ENCODE measurements at regions not wholly inside any gene's neighbourhood (a gene's known extent, or its start where the extent isn't known, plus 50 kb on each side); places are given as distances from the start of the nearest gene placed in this dataset.

GRCh38 chr6:78324213-78324612 is 543.1 kb upstream of the IRAK1BP1 start:
- Histone ChIP-seq H3K4me1 (no peaks in the 10 kb centered on the region), H3K9me3 (no peaks in the 10 kb centered on the region), H3K27ac (no peak overlapping the region), H3K36me3 (no peaks in the 10 kb centered on the region), H3K4me3 (no peak overlapping the region), H3K27me3 (no peaks in the 10 kb centered on the region)
- no peak for DNase-seq
- TF ChIP-seq CTCF (IDR thresholded peaks at IDR 0.05) = no peak
- intact Hi-C loops (cut with DNase I) = no loop called here
- WGBS, 2 donors = 64 to 67% methylated on average over 2 of the region's 2 CpGs
- ATAC-seq = no peak
- no peak for FAIRE-seq

DNA sequence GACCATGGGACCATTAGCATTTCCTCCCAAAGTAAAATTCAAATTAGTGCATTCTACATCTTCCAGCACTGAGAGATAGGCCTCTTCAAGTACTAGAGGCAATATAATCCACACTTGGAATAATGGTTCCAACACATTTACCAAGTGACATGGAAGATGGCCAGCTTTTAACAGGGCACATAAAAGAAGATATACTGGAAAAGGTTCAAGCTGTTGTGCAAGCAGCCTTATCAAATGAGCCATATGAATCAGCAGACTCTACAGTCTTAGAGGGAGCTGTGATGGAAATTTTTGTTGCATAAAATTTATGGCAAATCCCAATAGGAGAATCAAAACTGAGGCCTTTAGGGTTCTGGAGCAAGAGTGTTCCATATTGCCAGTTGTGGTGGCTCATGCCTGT is 526.6 kb upstream of the IRAK1BP1 start:
- FAIRE-seq (no peak), ATAC-seq (no peak), DNase-seq (no peak)
- TF ChIP-seq CTCF (IDR thresholded peaks at IDR 0.05) = no peak
- H3K4me1 ChIP-seq = no peaks in the 10 kb centered on the region
- peaks cover 0 to 4% (median 0%) of the 10 kb centered on the region in 4 donors for H3K9me3 ChIP-seq
- H3K36me3 ChIP-seq = no peaks in the 10 kb centered on the region
- intact Hi-C loops (cut with DNase I) = no loop called here
- H3K27me3 ChIP-seq = no peaks in the 10 kb centered on the region
- H3K27ac ChIP-seq = no peak overlapping the region
- H3K4me3 ChIP-seq = no peak overlapping the region

GRCh38 chr6:78345882-78346281 is 521.5 kb upstream of the IRAK1BP1 start:
- DNase-seq (no peak), FAIRE-seq (no peak), ATAC-seq (no peak)
- TF ChIP-seq CTCF (IDR thresholded peaks at IDR 0.05) = no peak
- Histone ChIP-seq H3K4me1 (peaks cover 0 to 8% (median 4%) of the 10 kb centered on the region in 3 donors), H3K27me3 (no peaks in the 10 kb centered on the region), H3K4me3 (no peak overlapping the region), H3K9me3 (peaks cover 0 to 5% (median 0%) of the 10 kb centered on the region in 4 donors), H3K27ac (no peak overlapping the region), H3K36me3 (no peaks in the 10 kb centered on the region)
- intact Hi-C loops (cut with DNase I) = no loop called here
- 73 to 80% methylated on average over 2 of the region's 2 CpGs for WGBS, 2 donors

DNA sequence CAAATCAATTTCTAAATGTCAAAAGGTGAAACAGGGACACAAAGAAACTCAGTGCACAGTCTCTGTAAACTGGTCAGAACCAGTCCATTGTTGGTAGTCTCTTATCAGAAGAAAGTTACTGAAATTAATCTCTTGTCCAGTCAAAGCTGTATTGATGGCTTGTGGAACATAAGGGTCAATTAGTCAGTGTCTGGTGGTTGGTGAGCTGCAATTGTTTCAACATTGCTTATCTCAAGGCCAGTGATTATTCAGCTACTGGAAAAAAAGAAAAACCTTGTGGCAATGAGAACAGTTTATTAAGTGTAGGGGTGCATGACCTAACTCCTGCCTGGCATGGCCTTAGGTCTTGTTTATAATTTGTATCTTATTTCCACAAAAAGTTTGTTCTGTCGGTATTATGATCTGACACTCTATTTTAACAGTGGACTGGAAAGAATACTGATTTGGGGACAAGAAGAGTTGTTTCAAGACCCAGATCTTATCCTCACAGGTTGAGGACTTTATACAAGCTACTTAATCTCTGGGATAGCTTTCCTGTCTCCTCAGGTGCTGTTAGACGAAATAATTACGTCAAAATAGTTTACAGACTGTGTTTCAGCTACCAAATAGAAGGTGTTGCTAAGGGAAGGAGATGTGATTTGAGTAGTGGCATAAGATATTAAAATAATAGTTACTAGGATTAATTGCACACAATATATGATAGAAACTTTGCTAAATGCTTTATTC is 520.0 kb upstream of the IRAK1BP1 start:
- FAIRE-seq (no peak), ATAC-seq (peak; percentile 85 to 93 (median 90)), DNase-seq (peak in 2 of 6 donors; percentile 7 to 15)
- H3K9me3 ChIP-seq = peaks cover 0 to 5% (median 0%) of the 10 kb centered on the region in 4 donors
- H3K36me3 ChIP-seq = no peaks in the 10 kb centered on the region
- no peaks in the 10 kb centered on the region for H3K27me3 ChIP-seq
- 6 to 13% methylated on average over 3 of the region's 3 CpGs for WGBS, 2 donors
- intact Hi-C loops (cut with DNase I) = no loop called here
- peaks cover 0 to 8% (median 4%) of the 10 kb centered on the region in 3 donors for H3K4me1 ChIP-seq
- TF ChIP-seq CTCF (IDR thresholded peaks at IDR 0.05) = no peak
- H3K4me3 ChIP-seq = no peak overlapping the region
- peak overlapping the region in 2 of 4 donors; percentile 28 for H3K27ac ChIP-seq

DNA sequence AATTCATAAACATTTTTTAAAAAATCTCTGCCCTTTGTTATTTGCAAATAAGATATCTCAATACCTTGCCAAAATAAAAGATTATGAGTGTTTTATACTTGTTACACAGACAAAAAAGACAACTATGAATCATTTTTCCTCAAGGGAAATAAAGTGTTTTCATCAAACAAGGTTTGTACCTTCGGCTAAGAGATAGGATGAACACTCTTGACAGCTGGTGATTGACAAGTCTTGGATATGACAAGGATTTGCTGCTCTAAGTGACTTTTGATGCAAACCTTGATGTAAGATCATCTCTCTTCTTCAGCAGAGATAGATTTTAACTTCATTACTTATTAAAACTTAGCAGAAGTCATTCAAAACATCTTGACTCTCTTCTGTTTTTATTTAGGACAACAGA is 514.3 kb upstream of the IRAK1BP1 start:
- TF ChIP-seq CTCF (IDR thresholded peaks at IDR 0.05) = no peak
- Histone ChIP-seq H3K36me3 (no peaks in the 10 kb centered on the region), H3K9me3 (no peaks in the 10 kb centered on the region), H3K27me3 (no peaks in the 10 kb centered on the region), H3K4me1 (peaks cover 0 to 3% (median 0%) of the 10 kb centered on the region in 3 donors), H3K4me3 (no peak overlapping the region), H3K27ac (no peak overlapping the region)
- WGBS, 2 donors = 55 to 57% methylated on average over 1 of the region's 1 CpG
- intact Hi-C loops (cut with DNase I) = no loop called here
- ATAC-seq (no peak), FAIRE-seq (no peak), DNase-seq (no peak)
